ENCODE measurements at regions not wholly inside any gene's neighbourhood (a gene's known extent, or its start where the extent isn't known, plus 50 kb on each side); places are given as distances from the start of the nearest gene placed in this dataset.
"Not testable (repeated sequence)": the region's sequence is repeated elsewhere in the genome, so short reads cannot be mapped to it uniquely, and the experiment has no call there.

GRCh38 chrX:80929251-80929650 lies 119.6 kb upstream of the BRWD3 start:
- no peak for ATAC-seq
- TF ChIP-seq OSR1 (CRISPR knock-in tag; IDR thresholded peaks at IDR 0.05) (no peak), TCF4 (CRISPR knock-in tag; IDR thresholded peaks at IDR 0.05; ENCODE audit: borderline replicate concordance) (no peak)

- no peak for ATAC-seq
- TF ChIP-seq ZNF70 (CRISPR knock-in tag; IDR thresholded peaks at IDR 0.05) (no peak), ZNF8 (CRISPR knock-in tag; IDR thresholded peaks at IDR 0.05) (no peak), CSDC2 (CRISPR knock-in tag; IDR thresholded peaks at IDR 0.05) (no peak), ZFP3 (CRISPR knock-in tag; IDR thresholded peaks at IDR 0.05) (no peak), ZNF565 (CRISPR knock-in tag; conservative IDR thresholded peaks at IDR 0.05; ENCODE audit: low read depth) (no peak), RARB (CRISPR knock-in tag; IDR thresholded peaks at IDR 0.05) (no peak), PATZ1 (CRISPR knock-in tag; IDR thresholded peaks at IDR 0.05; ENCODE audit: borderline replicate concordance) (no peak), BACH2 (CRISPR knock-in tag; IDR thresholded peaks at IDR 0.05; ENCODE audit: borderline replicate concordance) (no peak)
- TF ChIP-seq, protein P1, sequence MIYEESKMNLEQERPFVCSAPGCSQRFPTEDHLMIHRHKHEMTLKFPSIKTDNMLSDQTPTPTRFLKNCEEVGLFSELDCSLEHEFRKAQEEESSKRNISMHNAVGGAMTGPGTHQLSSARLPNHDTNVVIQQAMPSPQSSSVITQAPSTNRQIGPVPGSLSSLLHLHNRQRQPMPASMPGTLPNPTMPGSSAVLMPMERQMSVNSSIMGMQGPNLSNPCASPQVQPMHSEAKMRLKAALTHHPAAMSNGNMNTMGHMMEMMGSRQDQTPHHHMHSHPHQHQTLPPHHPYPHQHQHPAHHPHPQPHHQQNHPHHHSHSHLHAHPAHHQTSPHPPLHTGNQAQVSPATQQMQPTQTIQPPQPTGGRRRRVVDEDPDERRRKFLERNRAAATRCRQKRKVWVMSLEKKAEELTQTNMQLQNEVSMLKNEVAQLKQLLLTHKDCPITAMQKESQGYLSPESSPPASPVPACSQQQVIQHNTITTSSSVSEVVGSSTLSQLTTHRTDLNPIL (CRISPR knock-in tag; IDR thresholded peaks at IDR 0.05; ENCODE audit: low read depth) = no peak
- TF ChIP-seq, protein P2, sequence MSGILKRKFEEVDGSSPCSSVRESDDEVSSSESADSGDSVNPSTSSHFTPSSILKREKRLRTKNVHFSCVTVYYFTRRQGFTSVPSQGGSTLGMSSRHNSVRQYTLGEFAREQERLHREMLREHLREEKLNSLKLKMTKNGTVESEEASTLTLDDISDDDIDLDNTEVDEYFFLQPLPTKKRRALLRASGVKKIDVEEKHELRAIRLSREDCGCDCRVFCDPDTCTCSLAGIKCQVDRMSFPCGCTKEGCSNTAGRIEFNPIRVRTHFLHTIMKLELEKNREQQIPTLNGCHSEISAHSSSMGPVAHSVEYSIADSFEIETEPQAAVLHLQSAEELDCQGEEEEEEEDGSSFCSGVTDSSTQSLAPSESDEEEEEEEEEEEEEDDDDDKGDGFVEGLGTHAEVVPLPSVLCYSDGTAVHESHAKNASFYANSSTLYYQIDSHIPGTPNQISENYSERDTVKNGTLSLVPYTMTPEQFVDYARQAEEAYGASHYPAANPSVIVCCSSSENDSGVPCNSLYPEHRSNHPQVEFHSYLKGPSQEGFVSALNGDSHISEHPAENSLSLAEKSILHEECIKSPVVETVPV (CRISPR knock-in tag; IDR thresholded peaks at IDR 0.05) = no peak
Observed at GRCh38 chrX:80917919-80918318, 108.2 kb upstream of the BRWD3 start.

DNA sequence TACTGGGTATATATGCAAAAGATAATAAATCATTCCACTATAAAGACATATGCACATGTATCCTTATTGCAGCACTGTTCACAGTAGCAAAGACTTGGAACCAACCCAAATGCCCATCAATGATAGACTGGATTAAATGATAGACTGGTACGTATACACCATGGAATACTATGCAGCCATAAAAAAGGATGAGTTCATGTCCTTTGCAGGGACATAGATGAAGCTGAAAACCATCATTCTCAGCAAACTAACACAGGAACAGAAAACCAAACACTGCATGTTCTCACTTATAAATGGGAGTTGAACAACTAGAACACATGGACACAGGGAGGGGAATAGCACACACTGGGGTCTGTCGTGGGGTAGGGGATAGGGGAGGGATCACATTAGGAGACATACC lies 102.7 kb upstream of the BRWD3 start:
- ATAC-seq = not testable (repeated sequence)

DNA sequence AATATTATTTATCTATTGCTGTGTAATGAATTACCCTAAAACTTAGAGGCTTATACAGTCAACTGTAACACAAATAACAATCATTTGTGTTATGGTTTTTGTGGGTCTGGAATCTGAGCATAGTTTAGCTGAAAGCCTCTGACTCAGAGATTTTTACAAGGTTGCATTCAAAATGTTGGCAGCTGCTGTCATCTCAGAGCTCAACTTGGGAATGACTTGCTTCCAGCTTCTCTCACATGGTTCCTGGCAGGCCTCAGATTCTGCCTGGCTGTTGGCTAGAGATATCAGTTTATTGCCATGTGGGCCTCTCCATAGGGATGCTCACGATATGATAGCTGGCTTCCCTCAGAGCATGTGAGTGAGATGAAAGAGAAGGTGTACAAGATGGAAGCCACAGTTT lies 70.2 kb upstream of the BRWD3 start:
- no peak for TF ChIP-seq OSR1 (CRISPR knock-in tag; IDR thresholded peaks at IDR 0.05)
- TF ChIP-seq PATZ1 (CRISPR knock-in tag; IDR thresholded peaks at IDR 0.05; ENCODE audit: borderline replicate concordance) = no peak
- no peak for TF ChIP-seq ZFP3 (CRISPR knock-in tag; IDR thresholded peaks at IDR 0.05)
- no peak for TF ChIP-seq ZFP30 (CRISPR knock-in tag; IDR thresholded peaks at IDR 0.05)
- TF ChIP-seq, protein P2 (CRISPR knock-in tag; IDR thresholded peaks at IDR 0.05) = no peak
- TF ChIP-seq TOX (CRISPR knock-in tag; IDR thresholded peaks at IDR 0.05; ENCODE audit: borderline replicate concordance) = no peak
- TF ChIP-seq ZNF565 (CRISPR knock-in tag; conservative IDR thresholded peaks at IDR 0.05; ENCODE audit: low read depth) = no peak
- ATAC-seq = no peak

DNA sequence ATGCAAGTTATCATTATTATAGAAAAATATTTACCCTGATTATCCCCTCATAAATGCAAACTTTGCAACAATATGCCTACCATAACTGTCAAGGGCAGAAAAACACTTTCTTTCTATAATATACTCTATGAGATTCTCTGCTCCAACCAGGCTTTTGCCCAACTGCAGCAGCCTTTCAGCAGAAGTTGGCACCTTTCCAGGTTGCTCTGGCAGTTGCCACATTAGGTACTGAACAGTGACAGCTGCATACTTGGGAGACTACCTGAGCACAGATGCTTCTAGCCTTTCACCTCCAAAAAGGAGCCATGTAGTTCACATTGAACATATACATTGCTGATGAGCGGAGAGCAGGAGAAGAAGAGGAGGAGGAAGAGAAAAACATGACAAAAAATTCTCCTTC lies 69.5 kb upstream of the BRWD3 start:
- no peak for TF ChIP-seq CSDC2 (CRISPR knock-in tag; IDR thresholded peaks at IDR 0.05)
- no peak for TF ChIP-seq PATZ1 (CRISPR knock-in tag; IDR thresholded peaks at IDR 0.05; ENCODE audit: borderline replicate concordance)
- TF ChIP-seq, protein P2 (CRISPR knock-in tag; IDR thresholded peaks at IDR 0.05) = no peak
- TF ChIP-seq ZFP30 (CRISPR knock-in tag; IDR thresholded peaks at IDR 0.05) = no peak
- TF ChIP-seq ZNF565 (CRISPR knock-in tag; conservative IDR thresholded peaks at IDR 0.05; ENCODE audit: low read depth) = no peak
- TF ChIP-seq ZNF70 (CRISPR knock-in tag; IDR thresholded peaks at IDR 0.05) = no peak
- no peak for TF ChIP-seq ZC3H10 (CRISPR knock-in tag; IDR thresholded peaks at IDR 0.05)
- TF ChIP-seq TOX (CRISPR knock-in tag; IDR thresholded peaks at IDR 0.05; ENCODE audit: borderline replicate concordance) = no peak
- TF ChIP-seq GLIS3 (CRISPR knock-in tag; IDR thresholded peaks at IDR 0.05) = no peak
- no peak for TF ChIP-seq POU6F1 (CRISPR knock-in tag; IDR thresholded peaks at IDR 0.05; ENCODE audit: borderline replicate concordance, low read depth)
- no peak for TF ChIP-seq ESRRG (CRISPR knock-in tag; IDR thresholded peaks at IDR 0.05)
- no peak for TF ChIP-seq PPARA (CRISPR knock-in tag; IDR thresholded peaks at IDR 0.05; ENCODE audit: borderline replicate concordance)
- no peak for TF ChIP-seq RARB (CRISPR knock-in tag; IDR thresholded peaks at IDR 0.05)
- no peak for TF ChIP-seq BACH2 (CRISPR knock-in tag; IDR thresholded peaks at IDR 0.05; ENCODE audit: borderline replicate concordance)
- TF ChIP-seq ZNF8 (CRISPR knock-in tag; IDR thresholded peaks at IDR 0.05) = no peak
- ATAC-seq = no peak

All from SK-N-SH treated with all-trans-retinoic acid at 6 μM for 48 hours (cell line).